Effector memory CD4-positive, alpha-beta T cell (primary cell): ENCODE measurements at regions not wholly inside any gene's neighbourhood (a gene's known extent, or its start where the extent isn't known, plus 50 kb on each side); places are given as distances from the start of the nearest gene placed in this dataset.

ENCODE experiments used
- DNase-seq, 3 donors: peaks; one replicate each; pipeline ENCODE4 v3.0.0-alpha.2; 2020
- H3K27ac ChIP-seq: 2 replicates; pipeline ENCODE4 v1.7.0; 2013; ENCODE audit warnings: mild to moderate bottlenecking, low read length, moderate library complexity; ENCODE audit not compliant: insufficient read depth, poor library complexity, severe bottlenecking
- H3K27me3 ChIP-seq: replicated peaks from 2 replicates; pipeline ENCODE4 v1.7.0; 2013; ENCODE audit warnings: mild to moderate bottlenecking, low read length; ENCODE audit not compliant: insufficient read depth, control insufficient read depth, poor library complexity, severe bottlenecking
- H3K36me3 ChIP-seq: 2 replicates; pipeline ENCODE4 v1.7.0; 2013; ENCODE audit warnings: mild to moderate bottlenecking, low read length, moderate library complexity; ENCODE audit not compliant: control insufficient read depth, insufficient read depth
- H3K4me1 ChIP-seq: 2 replicates; pipeline ENCODE4 v1.7.0; 2013; ENCODE audit warnings: low read length, mild to moderate bottlenecking; ENCODE audit not compliant: control insufficient read depth, insufficient read depth, poor library complexity, severe bottlenecking
- H3K4me3 ChIP-seq: 2 replicates; pipeline ENCODE4 v1.7.0; 2013; ENCODE audit warnings: low read length, low read depth, mild to moderate bottlenecking; ENCODE audit not compliant: insufficient read depth, poor library complexity, severe bottlenecking
- H3K9me3 ChIP-seq: 2 replicates; pipeline ENCODE4 v1.7.0; 2013; ENCODE audit warnings: mild to moderate bottlenecking, low read length, moderate library complexity; ENCODE audit not compliant: control insufficient read depth

DNA sequence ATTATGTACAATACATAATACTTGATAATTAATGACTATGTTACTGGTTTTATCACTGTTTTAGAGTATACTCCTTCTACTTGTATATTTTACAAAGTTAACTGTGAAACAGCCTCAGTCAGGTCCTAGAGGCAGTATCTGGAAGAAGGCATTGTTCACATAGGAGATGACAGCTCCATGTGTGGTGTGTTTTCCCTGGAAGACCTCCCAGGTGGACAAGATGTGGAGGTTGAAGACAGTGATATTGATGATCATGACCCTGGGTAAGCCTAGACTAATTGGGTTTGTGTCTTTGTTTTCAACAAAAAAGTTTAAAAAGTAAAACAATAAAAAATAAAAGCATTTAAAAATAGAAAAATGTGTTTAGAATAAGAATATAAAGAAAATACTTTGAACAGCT lies 96.4 kb downstream of the TRIB2 start:
- H3K27me3 ChIP-seq: no peaks in the 10 kb centered on the region
- H3K4me1 ChIP-seq: no peaks in the 10 kb centered on the region
- H3K27ac ChIP-seq: no peak overlapping the region
- no peak for DNase-seq
- H3K4me3 ChIP-seq: no peak overlapping the region
- no peaks in the 10 kb centered on the region for H3K9me3 ChIP-seq
- no peaks in the 10 kb centered on the region for H3K36me3 ChIP-seq

DNA sequence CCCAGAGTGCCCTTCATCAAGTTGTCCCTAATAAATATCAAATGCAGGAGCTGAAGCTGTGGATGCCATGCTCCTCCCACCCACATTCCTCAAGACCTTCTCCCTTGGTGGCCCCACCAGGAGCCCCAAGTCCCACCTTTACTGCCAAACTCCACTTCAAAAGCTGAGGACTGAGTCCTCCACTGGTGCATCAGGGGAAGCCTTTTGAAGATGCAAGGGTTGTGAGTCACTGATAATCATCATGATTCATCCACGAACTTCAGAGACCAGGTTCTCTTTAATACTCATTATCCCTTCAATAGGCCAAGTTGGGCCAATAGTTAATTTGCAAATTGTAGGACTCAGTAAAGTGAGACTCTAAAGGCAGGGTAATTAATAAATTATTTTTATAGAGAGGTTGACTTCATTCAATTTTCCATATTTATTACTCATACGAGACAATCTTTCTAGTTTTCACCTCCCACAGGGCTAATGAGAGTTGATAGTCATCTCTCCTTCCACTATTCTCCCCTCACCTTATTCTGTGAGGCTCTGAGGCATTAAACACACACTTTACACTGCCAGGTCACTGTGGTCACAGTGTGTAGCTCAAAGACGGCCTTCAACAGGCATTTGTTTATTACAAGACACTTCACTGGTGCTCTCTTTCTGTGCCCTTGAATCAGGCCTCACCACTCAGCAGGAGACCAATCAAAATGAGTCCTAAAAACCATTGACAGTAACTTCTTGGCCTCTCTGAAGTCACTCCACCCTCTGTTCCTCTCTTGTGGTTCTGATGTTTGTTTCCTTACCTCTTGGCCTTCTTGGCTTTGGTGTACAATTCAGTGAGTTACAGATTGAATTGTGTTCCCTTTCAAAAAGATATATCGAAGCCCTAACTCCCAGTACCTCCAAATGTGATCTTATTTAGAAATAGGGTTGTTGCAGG lies 99.9 kb downstream of the TRIB2 start:
- Histone ChIP-seq H3K9me3 (no peaks in the 10 kb centered on the region), H3K4me1 (no peaks in the 10 kb centered on the region)

DNA sequence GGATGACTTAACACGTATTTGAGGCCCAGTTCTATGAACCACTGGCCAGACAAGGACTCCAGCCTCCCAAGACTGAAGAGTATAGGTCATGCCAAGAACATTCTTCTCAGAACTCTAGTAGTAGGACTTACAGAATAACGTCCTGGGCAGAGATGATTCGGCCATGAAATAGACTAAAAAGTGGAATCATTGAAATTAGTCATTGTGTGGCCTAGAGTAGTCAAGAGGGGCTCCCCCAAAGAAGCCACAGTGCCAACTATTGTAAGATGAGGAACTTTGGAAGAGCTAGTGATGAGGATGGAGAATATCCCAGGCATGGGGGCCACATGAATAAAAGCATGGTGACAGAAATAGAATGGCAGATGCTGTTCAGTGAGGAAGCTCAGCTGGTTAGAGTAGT lies 101.1 kb downstream of the TRIB2 start:
- H3K36me3 ChIP-seq: no peaks in the 10 kb centered on the region
- no peak overlapping the region for H3K4me3 ChIP-seq
- no peaks in the 10 kb centered on the region for H3K9me3 ChIP-seq
- no peaks in the 10 kb centered on the region for H3K4me1 ChIP-seq
- H3K27ac ChIP-seq: no peak overlapping the region
- no peak for DNase-seq
- H3K27me3 ChIP-seq: no peaks in the 10 kb centered on the region

More for the DNA sequence above, 99.9 kb downstream of the TRIB2 start:
- H3K36me3 ChIP-seq: no peaks in the 10 kb centered on the region
- no peak overlapping the region for H3K4me3 ChIP-seq
- H3K27me3 ChIP-seq: no peaks in the 10 kb centered on the region
- H3K27ac ChIP-seq: no peak overlapping the region
- no peak for DNase-seq

DNA sequence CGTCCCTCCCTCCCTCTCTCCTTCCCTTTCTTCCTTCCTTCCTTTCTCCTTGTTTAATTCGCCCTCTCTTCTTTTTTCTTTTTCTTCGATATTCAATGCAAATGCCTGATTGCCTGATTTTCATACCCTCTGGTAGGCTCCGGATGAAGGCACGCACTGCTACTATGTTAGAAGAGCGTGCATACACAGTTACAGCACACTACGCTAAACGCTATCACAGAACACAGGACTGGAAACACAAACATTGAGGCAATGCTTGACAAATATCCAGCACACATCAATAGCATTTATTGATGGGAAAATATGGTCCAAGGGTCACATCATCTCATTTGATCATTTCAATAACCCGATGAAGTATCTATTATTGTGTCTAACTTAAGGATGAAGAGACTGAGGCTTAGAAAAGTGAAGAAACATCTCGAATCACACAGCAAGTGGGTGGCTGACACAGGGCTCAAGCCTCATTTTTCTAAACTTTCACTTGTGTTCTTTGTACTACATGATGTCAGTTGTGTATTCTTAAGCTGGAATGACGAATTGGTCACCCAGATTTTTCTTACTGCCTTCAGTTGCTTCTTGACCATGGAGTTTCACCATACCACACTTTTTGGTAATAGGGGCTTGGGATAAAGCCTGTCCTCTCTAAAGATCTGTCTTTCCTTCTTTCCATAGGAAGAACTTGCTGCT lies 101.8 kb downstream of the TRIB2 start:
- Histone ChIP-seq H3K4me3 (no peak overlapping the region), H3K9me3 (no peaks in the 10 kb centered on the region), H3K36me3 (no peaks in the 10 kb centered on the region), H3K27ac (no peak overlapping the region), H3K4me1 (no peaks in the 10 kb centered on the region), H3K27me3 (no peaks in the 10 kb centered on the region)
- no peak for DNase-seq

DNA sequence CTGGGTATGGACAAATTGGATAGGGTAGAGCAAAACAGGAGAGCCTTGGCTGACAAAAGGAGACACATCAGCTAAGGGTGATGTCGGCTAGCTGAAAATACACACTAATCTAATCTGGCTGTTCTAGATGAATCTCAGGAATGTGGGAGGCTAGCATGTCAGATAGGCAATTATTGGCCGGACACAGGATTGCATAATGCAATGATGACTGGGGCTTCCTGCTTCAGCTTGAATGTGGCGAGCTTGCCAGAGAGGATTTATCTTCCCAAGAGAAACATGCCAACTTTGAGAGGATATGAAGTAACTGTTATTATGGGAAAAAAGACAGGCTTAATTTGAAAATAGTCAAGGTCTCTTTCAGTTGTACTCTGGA lies 102.4 kb downstream of the TRIB2 start:
- Histone ChIP-seq H3K4me1 (no peaks in the 10 kb centered on the region), H3K36me3 (no peaks in the 10 kb centered on the region), H3K9me3 (no peaks in the 10 kb centered on the region), H3K27ac (no peak overlapping the region), H3K27me3 (no peaks in the 10 kb centered on the region), H3K4me3 (no peak overlapping the region)
- DNase-seq: no peak

DNA sequence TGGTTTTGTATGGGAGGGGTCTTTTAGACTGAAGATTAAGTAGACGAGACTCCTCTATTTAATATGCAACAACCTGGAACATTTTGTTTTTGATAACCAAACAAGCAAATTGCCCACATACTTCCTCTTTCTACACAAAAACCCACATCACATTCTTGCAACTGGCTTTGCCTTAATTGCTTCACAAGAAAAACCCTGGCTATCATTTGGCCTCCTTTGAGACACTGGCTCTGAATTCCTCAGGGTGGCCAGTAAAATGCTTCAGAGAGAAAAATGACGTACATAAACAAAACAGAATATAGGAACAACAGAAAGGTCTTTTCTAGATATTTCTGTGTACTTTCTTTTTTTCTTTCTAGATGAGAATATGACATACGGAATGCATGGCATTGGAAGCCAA lies 103.0 kb downstream of the TRIB2 start:
- Histone ChIP-seq H3K9me3 (no peaks in the 10 kb centered on the region), H3K27me3 (no peaks in the 10 kb centered on the region), H3K27ac (no peak overlapping the region), H3K36me3 (no peaks in the 10 kb centered on the region), H3K4me3 (no peak overlapping the region), H3K4me1 (no peaks in the 10 kb centered on the region)
- DNase-seq: no peak

DNA sequence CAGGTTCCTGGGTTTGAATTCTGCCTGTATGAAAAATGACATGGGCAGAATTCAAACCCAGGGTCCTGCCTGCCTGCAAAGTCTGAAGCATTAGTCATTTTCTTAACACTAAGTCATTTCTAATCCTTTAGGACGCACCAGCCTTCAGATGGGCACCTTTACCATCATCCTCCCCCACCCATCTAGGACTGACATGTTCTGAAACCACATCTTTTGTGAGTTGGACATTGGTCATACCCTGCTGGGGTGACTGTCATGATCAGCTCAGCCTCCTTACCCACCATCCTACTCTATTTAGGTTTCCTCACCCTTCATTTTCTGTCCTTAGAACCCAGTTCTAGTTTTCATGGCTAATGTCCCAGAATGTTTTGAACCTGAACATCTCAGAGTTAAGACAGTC lies 104.9 kb downstream of the TRIB2 start:
- Histone ChIP-seq H3K27me3 (no peaks in the 10 kb centered on the region), H3K4me1 (no peaks in the 10 kb centered on the region)
- no peak for DNase-seq

DNA sequence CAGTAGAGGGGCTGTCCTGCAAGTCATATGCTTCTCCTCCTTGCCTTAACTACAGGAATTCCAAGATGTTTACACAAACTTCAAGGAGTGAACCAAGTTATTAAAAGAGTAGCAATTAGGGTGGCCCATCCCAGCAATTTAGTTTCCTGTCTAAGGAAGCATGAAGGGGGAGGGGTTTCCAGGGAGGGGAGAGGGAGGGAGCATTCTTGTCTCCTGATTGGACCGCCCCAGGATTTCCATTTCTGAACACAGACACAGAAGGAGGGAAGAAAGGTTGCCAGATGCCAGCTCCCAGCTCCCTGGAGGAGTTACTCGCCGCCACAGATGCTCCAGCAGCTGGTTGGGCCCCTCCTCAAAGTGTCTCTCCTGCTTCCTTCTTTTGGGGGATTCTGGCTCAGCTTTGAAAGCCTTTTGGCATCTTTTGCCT lies 107.6 kb downstream of the TRIB2 start:
- no peak overlapping the region for H3K27ac ChIP-seq
- no peaks in the 10 kb centered on the region for H3K9me3 ChIP-seq
- no peak overlapping the region for H3K4me3 ChIP-seq
- H3K36me3 ChIP-seq: no peaks in the 10 kb centered on the region
- H3K4me1 ChIP-seq: no peaks in the 10 kb centered on the region
- H3K27me3 ChIP-seq: no peaks in the 10 kb centered on the region
- no peak for DNase-seq

More for the DNA sequence above, 104.9 kb downstream of the TRIB2 start:
- no peak overlapping the region for H3K27ac ChIP-seq
- H3K36me3 ChIP-seq: no peaks in the 10 kb centered on the region
- no peak overlapping the region for H3K4me3 ChIP-seq
- H3K9me3 ChIP-seq: no peaks in the 10 kb centered on the region

DNA sequence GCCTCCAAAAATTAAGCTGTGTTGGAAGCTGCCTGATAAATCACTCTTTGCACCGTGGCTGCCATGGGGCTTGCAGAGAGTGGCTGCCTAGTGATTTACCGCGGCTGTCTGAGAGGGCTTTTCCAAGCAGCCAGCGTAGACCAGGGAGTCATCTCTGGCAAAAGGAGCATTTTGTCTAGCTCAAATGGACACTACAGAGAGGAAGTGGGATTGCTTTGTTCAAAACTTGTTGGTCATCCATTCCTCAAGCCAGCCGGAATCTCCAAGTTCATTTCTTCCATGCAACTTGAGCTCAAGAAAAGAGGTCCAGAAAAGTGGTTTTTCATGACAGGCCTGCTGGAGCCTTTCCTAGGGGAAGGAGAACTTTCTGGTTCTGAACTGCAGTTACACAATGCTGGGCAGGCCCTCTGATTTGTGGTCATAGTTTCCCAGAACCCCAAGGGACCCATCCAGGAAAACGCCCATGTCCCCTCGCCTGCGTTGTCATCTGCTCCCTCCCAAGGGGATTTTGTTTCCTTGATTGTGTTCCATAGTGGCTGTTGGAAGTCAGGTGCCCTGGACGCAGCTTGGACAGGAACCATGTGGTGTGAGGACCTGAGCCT lies 108.1 kb downstream of the TRIB2 start:
- Histone ChIP-seq H3K27ac (no peak overlapping the region), H3K27me3 (no peaks in the 10 kb centered on the region), H3K9me3 (no peaks in the 10 kb centered on the region), H3K4me1 (no peaks in the 10 kb centered on the region), H3K4me3 (no peak overlapping the region), H3K36me3 (no peaks in the 10 kb centered on the region)
- DNase-seq: no peak

DNA sequence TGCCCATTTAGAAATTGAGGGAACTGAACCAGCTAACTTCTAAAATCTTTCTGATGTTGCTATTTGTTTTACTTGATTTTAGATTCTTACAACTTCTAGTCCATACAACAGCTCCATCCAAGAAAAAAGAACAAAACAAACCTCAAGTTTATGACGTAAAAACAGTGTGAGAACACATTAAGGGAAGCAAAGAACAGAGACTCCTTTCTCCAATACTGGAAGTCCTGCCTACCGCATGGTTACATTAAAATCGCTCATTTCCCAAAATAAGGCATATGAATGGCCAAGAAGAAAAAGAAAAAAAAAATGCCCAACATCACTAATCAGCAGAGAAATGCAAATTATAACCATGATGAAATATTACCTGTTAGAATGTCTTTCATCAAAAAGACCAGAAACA lies 110.0 kb downstream of the TRIB2 start:
- no peaks in the 10 kb centered on the region for H3K4me1 ChIP-seq
- no peak overlapping the region for H3K27ac ChIP-seq

More for the DNA sequence above, 110.0 kb downstream of the TRIB2 start:
- Histone ChIP-seq H3K4me3 (no peak overlapping the region), H3K27me3 (no peaks in the 10 kb centered on the region), H3K9me3 (no peaks in the 10 kb centered on the region), H3K36me3 (no peaks in the 10 kb centered on the region)
- DNase-seq: no peak
